ENCODE measurements at regions not wholly inside any gene's neighbourhood (a gene's known extent, or its start where the extent isn't known, plus 50 kb on each side); places are given as distances from the start of the nearest gene placed in this dataset.

DNA sequence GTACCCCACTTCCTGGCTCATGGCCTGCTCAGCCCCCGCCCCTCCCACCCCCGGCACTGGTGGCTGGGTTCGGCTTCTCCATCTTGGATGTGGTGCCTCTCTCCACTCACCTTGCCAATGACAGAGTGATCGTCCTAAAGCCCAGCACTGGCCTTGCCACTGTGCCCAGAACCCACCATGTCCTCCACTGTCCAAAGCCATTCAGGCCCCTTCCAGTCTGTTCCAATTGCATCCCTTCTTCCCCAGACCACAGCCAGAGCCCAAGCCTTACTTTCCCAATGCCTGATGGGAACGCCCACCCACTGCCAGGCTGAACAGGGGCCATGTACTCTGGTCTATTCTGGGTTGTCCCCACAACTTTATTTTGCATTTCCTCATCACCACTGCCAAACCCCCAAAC, 625.8 kb upstream of the B3GAT1 start:
- Mint-ChIP-seq H3K27me3 (ENCODE audit: low read depth, unreplicated experiment) (peaks cover 30% of the 10 kb centered on the region), H3K4me3 (ENCODE audit: unreplicated experiment) (no peak overlapping the region), H3K9me3 (ENCODE audit: unreplicated experiment) (peaks cover 2% of the 10 kb centered on the region), H3K4me1 (ENCODE audit: low read depth, unreplicated experiment) (no peaks in the 10 kb centered on the region), H3K36me3 (ENCODE audit: low read depth, unreplicated experiment) (no peaks in the 10 kb centered on the region), H3K27ac (ENCODE audit: unreplicated experiment) (no peak overlapping the region)
- TF ChIP-seq EZH2 (IDR thresholded peaks at IDR 0.05; ENCODE audit: insufficient read depth, low read length), result no peak
- TF ChIP-seq, protein P1, sequence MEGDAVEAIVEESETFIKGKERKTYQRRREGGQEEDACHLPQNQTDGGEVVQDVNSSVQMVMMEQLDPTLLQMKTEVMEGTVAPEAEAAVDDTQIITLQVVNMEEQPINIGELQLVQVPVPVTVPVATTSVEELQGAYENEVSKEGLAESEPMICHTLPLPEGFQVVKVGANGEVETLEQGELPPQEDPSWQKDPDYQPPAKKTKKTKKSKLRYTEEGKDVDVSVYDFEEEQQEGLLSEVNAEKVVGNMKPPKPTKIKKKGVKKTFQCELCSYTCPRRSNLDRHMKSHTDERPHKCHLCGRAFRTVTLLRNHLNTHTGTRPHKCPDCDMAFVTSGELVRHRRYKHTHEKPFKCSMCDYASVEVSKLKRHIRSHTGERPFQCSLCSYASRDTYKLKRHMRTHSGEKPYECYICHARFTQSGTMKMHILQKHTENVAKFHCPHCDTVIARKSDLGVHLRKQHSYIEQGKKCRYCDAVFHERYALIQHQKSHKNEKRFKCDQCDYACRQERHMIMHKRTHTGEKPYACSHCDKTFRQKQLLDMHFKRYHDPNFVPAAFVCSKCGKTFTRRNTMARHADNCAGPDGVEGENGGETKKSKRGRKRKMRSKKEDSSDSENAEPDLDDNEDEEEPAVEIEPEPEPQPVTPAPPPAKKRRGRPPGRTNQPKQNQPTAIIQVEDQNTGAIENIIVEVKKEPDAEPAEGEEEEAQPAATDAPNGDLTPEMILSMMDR (IDR thresholded peaks at IDR 0.05; ENCODE audit: insufficient read depth, low read depth, low read length), result no peak
- no peaks in the 10 kb centered on the region for H3K79me2 ChIP-seq (ENCODE audit: insufficient read depth, low read length)
- no peak overlapping the region for H3K27ac ChIP-seq (ENCODE audit: low read depth, low read length)
- no peak for DNase-seq (ENCODE audit: low read depth)
- H3K4me2 ChIP-seq (ENCODE audit: low read length), result no peak overlapping the region
- H2AFZ ChIP-seq (ENCODE audit: low read depth, low read length), result no peak overlapping the region
- H3K4me1 ChIP-seq (ENCODE audit: insufficient read depth, low read length), result no peaks in the 10 kb centered on the region
- no peaks in the 10 kb centered on the region for H3K9me3 ChIP-seq (ENCODE audit: insufficient read depth, low read depth, low read length)
- H4K20me1 ChIP-seq (ENCODE audit: insufficient read depth, low read length), result no peaks in the 10 kb centered on the region
- FAIRE-seq, result no peak
- H3K9ac ChIP-seq (ENCODE audit: low read length), result no peak overlapping the region
- H3K36me3 ChIP-seq (ENCODE audit: insufficient read depth, low read length), result no peaks in the 10 kb centered on the region
- H3K27me3 ChIP-seq (ENCODE audit: insufficient read depth, low read length), result no peaks in the 10 kb centered on the region
- no peak overlapping the region for H3K4me3 ChIP-seq (ENCODE audit: insufficient read depth, low read depth, low read length)

DNA sequence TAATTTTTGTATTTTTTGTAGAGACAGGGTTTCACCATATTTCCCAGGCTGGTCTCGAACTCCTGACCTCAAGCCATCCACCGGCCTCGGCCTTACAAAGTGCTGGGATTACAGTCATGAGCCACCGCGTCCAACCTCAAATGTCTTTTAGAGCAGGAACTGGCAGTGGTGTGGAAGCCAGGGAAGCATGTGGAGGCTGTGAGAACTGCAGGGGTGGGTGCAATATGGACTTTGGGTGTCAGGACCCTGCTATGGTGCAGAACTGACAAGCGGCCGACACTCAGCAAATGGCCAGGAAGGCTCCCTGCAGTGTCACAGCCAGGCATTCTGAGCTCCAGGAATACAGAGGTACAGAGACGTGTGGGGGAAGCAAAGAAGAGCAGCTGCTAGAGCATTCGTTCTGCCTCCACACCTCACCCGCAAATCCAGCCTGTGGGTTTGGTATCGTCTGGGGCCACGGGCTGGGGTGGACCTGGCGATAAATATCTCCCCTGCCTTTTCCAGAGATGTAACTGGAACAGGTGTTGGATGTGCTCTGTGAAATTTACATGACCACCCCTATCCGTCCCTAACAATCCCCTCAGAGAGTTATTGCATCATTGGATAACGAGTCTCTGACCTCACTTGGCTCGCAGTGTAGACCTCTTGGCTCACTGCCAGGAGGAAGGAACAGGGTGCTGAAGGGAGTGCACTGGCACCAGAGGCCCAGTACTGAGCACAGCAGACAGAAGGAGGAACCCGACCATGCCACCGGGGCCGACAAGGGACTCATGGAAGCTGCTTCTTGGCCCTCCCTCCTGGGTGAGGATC, 624.7 kb upstream of the B3GAT1 start:
- peaks cover 2% of the 10 kb centered on the region for H3K9me3 Mint-ChIP-seq (ENCODE audit: unreplicated experiment)
- TF ChIP-seq, protein P1 (IDR thresholded peaks at IDR 0.05; ENCODE audit: insufficient read depth, low read depth, low read length), result no peak
- no peak for TF ChIP-seq EZH2 (IDR thresholded peaks at IDR 0.05; ENCODE audit: insufficient read depth, low read length)
- H3K4me3 ChIP-seq (ENCODE audit: insufficient read depth, low read depth, low read length), result no peak overlapping the region

DNA sequence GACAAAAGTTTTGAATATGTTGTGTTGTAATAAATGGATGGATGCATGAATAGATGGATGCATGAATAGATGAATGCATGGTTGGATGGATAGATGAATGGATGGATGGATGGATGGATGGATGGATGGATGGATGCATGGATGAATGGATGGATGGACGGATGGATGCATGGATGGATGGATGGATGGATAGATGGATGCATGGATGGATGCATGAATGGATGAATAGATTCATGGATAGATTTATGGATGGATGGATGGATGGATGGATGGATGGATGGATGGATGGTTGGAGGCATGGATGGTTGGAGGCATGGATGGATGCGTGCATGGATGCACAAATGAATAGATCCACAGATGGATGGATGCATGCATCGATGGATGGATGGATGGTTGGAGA, 623.2 kb upstream of the B3GAT1 start:
- Histone ChIP-seq H3K79me2 (ENCODE audit: insufficient read depth, low read length) (no peaks in the 10 kb centered on the region), H3K4me1 (ENCODE audit: insufficient read depth, low read length) (no peaks in the 10 kb centered on the region), H3K27ac (ENCODE audit: low read depth, low read length) (no peak overlapping the region), H3K9me3 (ENCODE audit: insufficient read depth, low read depth, low read length) (no peaks in the 10 kb centered on the region), H3K36me3 (ENCODE audit: insufficient read depth, low read length) (no peaks in the 10 kb centered on the region), H3K9ac (ENCODE audit: low read length) (no peak overlapping the region), H3K27me3 (ENCODE audit: insufficient read depth, low read length) (no peaks in the 10 kb centered on the region), H3K4me3 (ENCODE audit: insufficient read depth, low read depth, low read length) (no peak overlapping the region), H3K4me2 (ENCODE audit: low read length) (no peak overlapping the region), H4K20me1 (ENCODE audit: insufficient read depth, low read length) (no peaks in the 10 kb centered on the region), H2AFZ (ENCODE audit: low read depth, low read length) (no peak overlapping the region)
- FAIRE-seq (no peak), DNase-seq (ENCODE audit: low read depth) (no peak)
- peaks cover 44% of the 10 kb centered on the region for H3K27me3 Mint-ChIP-seq (ENCODE audit: low read depth, unreplicated experiment)
- H3K4me1 Mint-ChIP-seq (ENCODE audit: low read depth, unreplicated experiment), result no peaks in the 10 kb centered on the region
- H3K9me3 Mint-ChIP-seq (ENCODE audit: unreplicated experiment), result peaks cover 2% of the 10 kb centered on the region
- no peak overlapping the region for H3K4me3 Mint-ChIP-seq (ENCODE audit: unreplicated experiment)
- TF ChIP-seq EZH2 (IDR thresholded peaks at IDR 0.05; ENCODE audit: insufficient read depth, low read length), result no peak
- TF ChIP-seq, protein P1 (IDR thresholded peaks at IDR 0.05; ENCODE audit: insufficient read depth, low read depth, low read length), result no peak
- no peaks in the 10 kb centered on the region for H3K36me3 Mint-ChIP-seq (ENCODE audit: low read depth, unreplicated experiment)
- H3K27ac Mint-ChIP-seq (ENCODE audit: unreplicated experiment), result no peak overlapping the region

More for the DNA sequence above, 624.7 kb upstream of the B3GAT1 start:
- Histone ChIP-seq H4K20me1 (ENCODE audit: insufficient read depth, low read length) (no peaks in the 10 kb centered on the region), H3K9ac (ENCODE audit: low read length) (no peak overlapping the region), H3K79me2 (ENCODE audit: insufficient read depth, low read length) (no peaks in the 10 kb centered on the region), H3K9me3 (ENCODE audit: insufficient read depth, low read depth, low read length) (no peaks in the 10 kb centered on the region), H3K27ac (ENCODE audit: low read depth, low read length) (no peak overlapping the region), H3K4me1 (ENCODE audit: insufficient read depth, low read length) (no peaks in the 10 kb centered on the region), H3K27me3 (ENCODE audit: insufficient read depth, low read length) (no peaks in the 10 kb centered on the region), H2AFZ (ENCODE audit: low read depth, low read length) (no peak overlapping the region), H3K4me2 (ENCODE audit: low read length) (no peak overlapping the region), H3K36me3 (ENCODE audit: insufficient read depth, low read length) (no peaks in the 10 kb centered on the region)
- FAIRE-seq, result no peak
- no peaks in the 10 kb centered on the region for H3K4me1 Mint-ChIP-seq (ENCODE audit: low read depth, unreplicated experiment)
- no peak overlapping the region for H3K4me3 Mint-ChIP-seq (ENCODE audit: unreplicated experiment)
- H3K27me3 Mint-ChIP-seq (ENCODE audit: low read depth, unreplicated experiment), result peaks cover 37% of the 10 kb centered on the region
- DNase-seq (ENCODE audit: low read depth), result no peak
- H3K27ac Mint-ChIP-seq (ENCODE audit: unreplicated experiment), result no peak overlapping the region
- H3K36me3 Mint-ChIP-seq (ENCODE audit: low read depth, unreplicated experiment), result no peaks in the 10 kb centered on the region

Measured in astrocyte (in vitro differentiated cells and primary cell).